PC-9 (cell line): ENCODE measurements at regions not wholly inside any gene's neighbourhood (a gene's known extent, or its start where the extent isn't known, plus 50 kb on each side); places are given as distances from the start of the nearest gene placed in this dataset.

ENCODE experiments used
- CTCF ChIP-seq: fragments of 200-600 bp; sonication (generic); conservative IDR thresholded peaks from 2 replicates; pipeline ENCODE4 v1.6.1; 2017; ENCODE audit warnings: mixed run types, antibody characterized with exemption, mild to moderate bottlenecking, moderate library complexity
- EZH2 ChIP-seq: fragments of 200-600 bp; sonication (generic); IDR thresholded peaks from 2 replicates; pipeline ENCODE4 v1.8.0; 2017; ENCODE audit warnings: antibody characterized with exemption, low read depth

- TF ChIP-seq CTCF (no peak), EZH2 (no peak)
Measured at GRCh38 chr6:10014557-10014956, 400.3 kb downstream of the TFAP2A start.
